ENCODE measurements at regions not wholly inside any gene's neighbourhood (a gene's known extent, or its start where the extent isn't known, plus 50 kb on each side); places are given as distances from the start of the nearest gene placed in this dataset.

GRCh38 chr6:170106906-170107525 is 183.9 kb downstream of the DLL1 start:
- Histone ChIP-seq H4K20me1 (ENCODE audit: insufficient read depth, low read length) (no peaks in the 10 kb centered on the region), H3K27ac (ENCODE audit: low read length) (no peak overlapping the region), H3K79me2 (ENCODE audit: insufficient read depth, low read length) (no peaks in the 10 kb centered on the region), H3K36me3 (ENCODE audit: insufficient read depth, low read length) (no peaks in the 10 kb centered on the region), H2AFZ (ENCODE audit: low read depth, low read length) (no peak overlapping the region), H3K27me3 (ENCODE audit: insufficient read depth, low read length, poor library complexity) (no peaks in the 10 kb centered on the region), H3K4me2 (ENCODE audit: insufficient read depth, low read length) (no peak overlapping the region), H3K4me3 (ENCODE audit: low read depth in 1 of 2, low read length in 2 of 2) (no peak overlapping the region), H3K9ac (ENCODE audit: low read depth, low read length) (no peak overlapping the region), H3K9me3 (ENCODE audit: insufficient read depth, low read length, severe bottlenecking) (no peaks in the 10 kb centered on the region), H3K4me1 (ENCODE audit: insufficient read depth, low read length) (no peaks in the 10 kb centered on the region)
- DNase-seq (no peak), ATAC-seq (ENCODE audit: insufficient read depth, low read depth) (no peak)
- no peak for TF ChIP-seq CTCF (IDR thresholded peaks at IDR 0.05; ENCODE audit: borderline replicate concordance, extremely low read depth, low read length, poor library complexity, severe bottlenecking)

- DNase-seq (no peak), ATAC-seq (ENCODE audit: insufficient read depth, low read depth) (no peak)
- H3K27me3 ChIP-seq (ENCODE audit: insufficient read depth, low read length, poor library complexity): no peaks in the 10 kb centered on the region
- no peak overlapping the region for H3K27ac ChIP-seq (ENCODE audit: low read length)
- no peaks in the 10 kb centered on the region for H4K20me1 ChIP-seq (ENCODE audit: insufficient read depth, low read length)
- no peaks in the 10 kb centered on the region for H3K9me3 ChIP-seq (ENCODE audit: insufficient read depth, low read length, severe bottlenecking)
- H3K79me2 ChIP-seq (ENCODE audit: insufficient read depth, low read length): no peaks in the 10 kb centered on the region
- H3K9ac ChIP-seq (ENCODE audit: low read depth, low read length): no peak overlapping the region
- no peaks in the 10 kb centered on the region for H3K36me3 ChIP-seq (ENCODE audit: insufficient read depth, low read length)
- TF ChIP-seq CTCF (IDR thresholded peaks at IDR 0.05; ENCODE audit: borderline replicate concordance, extremely low read depth, low read length, poor library complexity, severe bottlenecking) (no peak), EZH2 (IDR thresholded peaks at IDR 0.05; ENCODE audit: borderline replicate concordance, low read depth, low read length, severe bottlenecking) (no peak)
- H3K4me3 ChIP-seq (ENCODE audit: low read depth in 1 of 2, low read length in 2 of 2): no peak overlapping the region
- H2AFZ ChIP-seq (ENCODE audit: low read depth, low read length): no peak overlapping the region
- no peak overlapping the region for H3K4me2 ChIP-seq (ENCODE audit: insufficient read depth, low read length)
- no peaks in the 10 kb centered on the region for H3K4me1 ChIP-seq (ENCODE audit: insufficient read depth, low read length)
Measured at GRCh38 chr6:170102582-170103481, 188.0 kb downstream of the DLL1 start.

GRCh38 chr6:170102038-170102437 is 188.8 kb downstream of the DLL1 start:
- Histone ChIP-seq H3K9ac (ENCODE audit: low read depth, low read length) (no peak overlapping the region), H3K4me3 (ENCODE audit: low read depth in 1 of 2, low read length in 2 of 2) (no peak overlapping the region), H3K36me3 (ENCODE audit: insufficient read depth, low read length) (no peaks in the 10 kb centered on the region), H3K27ac (ENCODE audit: low read length) (no peak overlapping the region), H2AFZ (ENCODE audit: low read depth, low read length) (no peak overlapping the region), H3K4me1 (ENCODE audit: insufficient read depth, low read length) (no peaks in the 10 kb centered on the region), H3K9me3 (ENCODE audit: insufficient read depth, low read length, severe bottlenecking) (no peaks in the 10 kb centered on the region), H3K79me2 (ENCODE audit: insufficient read depth, low read length) (no peaks in the 10 kb centered on the region), H3K27me3 (ENCODE audit: insufficient read depth, low read length, poor library complexity) (no peaks in the 10 kb centered on the region), H3K4me2 (ENCODE audit: insufficient read depth, low read length) (no peak overlapping the region), H4K20me1 (ENCODE audit: insufficient read depth, low read length) (no peaks in the 10 kb centered on the region)
- DNase-seq (no peak), ATAC-seq (ENCODE audit: insufficient read depth, low read depth) (no peak)
- TF ChIP-seq CTCF (IDR thresholded peaks at IDR 0.05; ENCODE audit: borderline replicate concordance, extremely low read depth, low read length, poor library complexity, severe bottlenecking) (no peak), EZH2 (IDR thresholded peaks at IDR 0.05; ENCODE audit: borderline replicate concordance, low read depth, low read length, severe bottlenecking) (no peak)

Data from DND-41 (cell line).